ENCODE measurements at regions not wholly inside any gene's neighbourhood (a gene's known extent, or its start where the extent isn't known, plus 50 kb on each side); places are given as distances from the start of the nearest gene placed in this dataset.
"Not testable (repeated sequence)": the region's sequence is repeated elsewhere in the genome, so short reads cannot be mapped to it uniquely, and the experiment has no call there.

- H3K4me3 Mint-ChIP-seq; H3K36me3 Mint-ChIP-seq (ENCODE audit: low read depth); DNase-seq; H3K4me1 Mint-ChIP-seq; intact Hi-C loops (cut with micrococcal nuclease); H3K27me3 Mint-ChIP-seq; H3K9me3 Mint-ChIP-seq; H3K27ac Mint-ChIP-seq: not testable (repeated sequence)
Observed at GRCh38 chr1:146688893-146689292, 249.2 kb upstream of the NBPF12 start.

- DNase-seq; H3K4me1 Mint-ChIP-seq; intact Hi-C loops (cut with micrococcal nuclease); H3K27me3 Mint-ChIP-seq; H3K4me3 Mint-ChIP-seq; H3K9me3 Mint-ChIP-seq; H3K27ac Mint-ChIP-seq; H3K36me3 Mint-ChIP-seq (ENCODE audit: low read depth): not testable (repeated sequence)
Observed at GRCh38 chr1:146686777-146687366, 251.3 kb upstream of the NBPF12 start.

- H3K27me3 Mint-ChIP-seq; DNase-seq; intact Hi-C loops (cut with micrococcal nuclease); H3K4me3 Mint-ChIP-seq; H3K36me3 Mint-ChIP-seq (ENCODE audit: low read depth); H3K27ac Mint-ChIP-seq; H3K9me3 Mint-ChIP-seq; H3K4me1 Mint-ChIP-seq: not testable (repeated sequence)
Observed at GRCh38 chr1:146683126-146683429, 255.0 kb upstream of the NBPF12 start.

- H3K4me3 Mint-ChIP-seq; H3K27ac Mint-ChIP-seq; H3K4me1 Mint-ChIP-seq; DNase-seq; H3K36me3 Mint-ChIP-seq (ENCODE audit: low read depth); H3K27me3 Mint-ChIP-seq; intact Hi-C loops (cut with micrococcal nuclease); H3K9me3 Mint-ChIP-seq: not testable (repeated sequence)
Observed at GRCh38 chr1:146682227-146683125, 255.6 kb upstream of the NBPF12 start.

GRCh38 chr1:146673729-146674299 is 264.3 kb upstream of the NBPF12 start:
- H3K4me3 Mint-ChIP-seq; H3K36me3 Mint-ChIP-seq (ENCODE audit: low read depth); H3K4me1 Mint-ChIP-seq; intact Hi-C loops (cut with micrococcal nuclease); H3K9me3 Mint-ChIP-seq; H3K27me3 Mint-ChIP-seq; H3K27ac Mint-ChIP-seq; DNase-seq: not testable (repeated sequence)

- H3K27ac Mint-ChIP-seq; DNase-seq; H3K9me3 Mint-ChIP-seq; H3K36me3 Mint-ChIP-seq (ENCODE audit: low read depth); intact Hi-C loops (cut with micrococcal nuclease); H3K4me1 Mint-ChIP-seq; H3K4me3 Mint-ChIP-seq; H3K27me3 Mint-ChIP-seq: not testable (repeated sequence)
Observed at GRCh38 chr1:146672608-146673007, 265.5 kb upstream of the NBPF12 start.

GRCh38 chr1:146671588-146671987 is 266.5 kb upstream of the NBPF12 start:
- not testable (repeated sequence) for H3K27ac Mint-ChIP-seq; H3K36me3 Mint-ChIP-seq (ENCODE audit: low read depth)

GRCh38 chr1:146670832-146671566 is 267.1 kb upstream of the NBPF12 start:
- intact Hi-C loops (cut with micrococcal nuclease); H3K4me1 Mint-ChIP-seq; H3K27ac Mint-ChIP-seq; H3K4me3 Mint-ChIP-seq; H3K9me3 Mint-ChIP-seq; H3K27me3 Mint-ChIP-seq; DNase-seq; H3K36me3 Mint-ChIP-seq (ENCODE audit: low read depth): not testable (repeated sequence)

More at GRCh38 chr1:146671588-146671987, 266.5 kb upstream of the NBPF12 start:
- H3K27me3 Mint-ChIP-seq; H3K9me3 Mint-ChIP-seq; H3K4me3 Mint-ChIP-seq; intact Hi-C loops (cut with micrococcal nuclease); DNase-seq; H3K4me1 Mint-ChIP-seq: not testable (repeated sequence)

GRCh38 chr1:146666275-146666674 is 271.8 kb upstream of the NBPF12 start:
- H3K27me3 Mint-ChIP-seq; DNase-seq; intact Hi-C loops (cut with micrococcal nuclease); H3K4me1 Mint-ChIP-seq; H3K27ac Mint-ChIP-seq; H3K9me3 Mint-ChIP-seq; H3K4me3 Mint-ChIP-seq; H3K36me3 Mint-ChIP-seq (ENCODE audit: low read depth): not testable (repeated sequence)

GRCh38 chr1:146660242-146660641 is 277.9 kb upstream of the NBPF12 start:
- DNase-seq; H3K27ac Mint-ChIP-seq; H3K4me3 Mint-ChIP-seq; intact Hi-C loops (cut with micrococcal nuclease); H3K4me1 Mint-ChIP-seq; H3K27me3 Mint-ChIP-seq; H3K36me3 Mint-ChIP-seq (ENCODE audit: low read depth); H3K9me3 Mint-ChIP-seq: not testable (repeated sequence)

- H3K9me3 Mint-ChIP-seq; H3K4me3 Mint-ChIP-seq; H3K4me1 Mint-ChIP-seq; DNase-seq; H3K36me3 Mint-ChIP-seq (ENCODE audit: low read depth); H3K27me3 Mint-ChIP-seq; intact Hi-C loops (cut with micrococcal nuclease); H3K27ac Mint-ChIP-seq: not testable (repeated sequence)
Observed at GRCh38 chr1:146656356-146657060, 281.6 kb upstream of the NBPF12 start.

- DNase-seq; H3K4me3 Mint-ChIP-seq; H3K4me1 Mint-ChIP-seq; H3K27ac Mint-ChIP-seq; H3K9me3 Mint-ChIP-seq; intact Hi-C loops (cut with micrococcal nuclease); H3K27me3 Mint-ChIP-seq; H3K36me3 Mint-ChIP-seq (ENCODE audit: low read depth): not testable (repeated sequence)
Observed at GRCh38 chr1:146654763-146655162, 283.4 kb upstream of the NBPF12 start.

- intact Hi-C loops (cut with micrococcal nuclease); H3K27ac Mint-ChIP-seq; H3K4me3 Mint-ChIP-seq; H3K9me3 Mint-ChIP-seq; H3K36me3 Mint-ChIP-seq (ENCODE audit: low read depth); H3K27me3 Mint-ChIP-seq; H3K4me1 Mint-ChIP-seq; DNase-seq: not testable (repeated sequence)
Observed at GRCh38 chr1:146645978-146646604, 292.0 kb upstream of the NBPF12 start.
